HG03045 (cell line): ENCODE measurements at regions not wholly inside any gene's neighbourhood (a gene's known extent, or its start where the extent isn't known, plus 50 kb on each side); places are given as distances from the start of the nearest gene placed in this dataset.

Experiments used
- ATAC-seq: cut with Tn5 transposase; IDR thresholded peaks from one replicate; pipeline ENCODE4 v1.9.1; 2021; ENCODE audit warnings: mild to moderate bottlenecking, moderate library complexity; ENCODE audit not compliant: unreplicated experiment

GRCh38 chr15:61743345-61743909 is 316.8 kb downstream of the VPS13C start:
- ATAC-seq = no peak

DNA sequence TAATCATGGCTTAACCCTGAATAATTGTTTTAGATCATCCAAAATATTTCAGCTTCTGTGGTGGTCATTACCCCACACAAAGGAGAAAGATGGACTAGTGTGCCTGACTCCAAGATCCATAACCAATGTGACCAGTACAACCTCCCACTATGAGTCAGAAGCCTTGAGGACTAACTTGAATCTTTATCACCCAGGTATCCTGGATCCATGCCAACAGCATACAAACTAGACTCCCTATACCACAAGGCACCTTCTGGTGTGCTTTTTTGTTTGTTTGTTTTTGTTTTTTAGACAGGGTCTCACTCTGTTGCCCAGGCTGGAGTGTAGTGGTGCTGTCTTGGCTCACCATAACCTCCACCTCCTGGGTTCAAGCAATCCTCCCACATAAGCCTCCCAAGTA is 317.7 kb downstream of the VPS13C start:
- ATAC-seq = no peak

DNA sequence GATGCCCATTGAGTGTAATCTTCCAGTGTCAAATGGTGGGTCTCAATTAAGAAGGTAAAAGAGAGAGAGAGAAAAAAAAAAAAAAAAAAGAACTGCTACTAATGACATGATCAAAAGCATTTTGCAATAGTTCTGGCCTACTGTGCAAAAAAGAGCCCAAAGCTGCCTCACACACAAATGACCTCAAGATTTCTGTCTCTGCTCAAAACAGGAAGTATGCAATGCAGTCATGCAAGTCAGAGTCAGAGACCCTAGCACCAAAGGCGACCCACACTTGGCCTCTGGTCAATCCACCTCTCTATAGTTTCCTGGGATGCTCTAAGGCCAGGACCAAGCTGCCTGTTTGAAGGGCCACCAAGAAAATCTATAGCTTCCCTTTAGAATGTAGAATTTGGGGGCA is 323.5 kb downstream of the VPS13C start:
- no peak for ATAC-seq

DNA sequence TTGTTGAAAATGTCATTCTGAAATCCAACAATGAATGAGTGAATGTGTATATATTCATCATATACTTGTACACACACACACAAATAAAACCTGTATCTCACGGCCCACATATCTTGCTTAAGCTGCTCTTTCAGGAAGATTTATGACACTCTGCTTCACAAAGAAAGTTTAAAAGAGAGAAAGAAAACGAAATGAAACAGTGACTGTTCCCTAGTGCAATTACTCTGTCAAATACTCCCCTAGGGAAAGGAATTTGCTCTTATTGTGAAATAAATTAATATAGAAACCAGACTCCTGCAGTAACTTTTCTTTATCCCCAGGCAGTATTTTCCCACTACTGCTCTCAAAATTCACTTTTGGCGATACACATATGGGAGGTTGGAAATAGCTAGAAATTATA is 329.1 kb downstream of the VPS13C start:
- ATAC-seq = no peak

- no peak for ATAC-seq
Observed at GRCh38 chr15:61729646-61730045, 330.6 kb downstream of the VPS13C start.

DNA sequence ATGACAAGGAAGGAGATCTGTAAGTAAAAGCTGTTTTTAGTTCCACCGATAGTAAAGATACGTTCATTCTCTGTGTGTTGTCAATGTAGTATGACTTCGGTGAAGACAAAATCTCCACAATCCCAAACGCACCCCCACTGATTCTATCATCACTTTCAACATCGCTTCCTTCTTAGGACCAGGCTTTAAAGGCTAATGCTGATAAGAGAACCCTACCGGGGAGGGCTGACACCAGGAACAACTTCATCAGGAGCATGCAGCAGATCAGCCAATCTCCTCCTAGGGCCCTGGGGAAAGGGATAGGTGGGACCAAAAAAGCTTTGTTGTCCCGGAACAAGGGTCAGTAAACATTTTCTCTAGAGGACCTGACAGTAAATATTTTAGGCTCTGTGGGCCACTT is 334.1 kb downstream of the VPS13C start:
- ATAC-seq = no peak

DNA sequence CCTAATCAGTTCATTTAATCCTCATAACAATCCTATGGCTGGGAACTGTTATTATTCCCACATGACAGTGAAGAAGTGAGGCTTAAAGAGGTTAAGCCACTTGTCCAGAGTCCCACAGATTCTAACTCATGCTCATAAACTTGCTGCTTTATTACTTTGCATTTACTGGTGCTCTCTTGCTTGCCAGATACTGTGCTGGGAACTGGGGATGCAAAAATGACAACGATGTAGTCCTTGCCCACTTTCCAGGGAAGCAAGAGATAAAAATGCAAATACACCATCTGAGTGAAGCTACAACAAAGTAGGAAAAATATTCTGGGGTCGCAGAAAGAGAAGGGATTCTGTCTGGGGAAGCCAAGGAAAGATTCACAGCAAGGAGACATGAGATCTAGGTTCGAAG is 335.0 kb downstream of the VPS13C start:
- ATAC-seq = no peak

GRCh38 chr15:61724251-61724939 is 335.9 kb downstream of the VPS13C start:
- no peak for ATAC-seq

GRCh38 chr15:61721418-61721817 is 338.8 kb downstream of the VPS13C start:
- ATAC-seq = no peak

DNA sequence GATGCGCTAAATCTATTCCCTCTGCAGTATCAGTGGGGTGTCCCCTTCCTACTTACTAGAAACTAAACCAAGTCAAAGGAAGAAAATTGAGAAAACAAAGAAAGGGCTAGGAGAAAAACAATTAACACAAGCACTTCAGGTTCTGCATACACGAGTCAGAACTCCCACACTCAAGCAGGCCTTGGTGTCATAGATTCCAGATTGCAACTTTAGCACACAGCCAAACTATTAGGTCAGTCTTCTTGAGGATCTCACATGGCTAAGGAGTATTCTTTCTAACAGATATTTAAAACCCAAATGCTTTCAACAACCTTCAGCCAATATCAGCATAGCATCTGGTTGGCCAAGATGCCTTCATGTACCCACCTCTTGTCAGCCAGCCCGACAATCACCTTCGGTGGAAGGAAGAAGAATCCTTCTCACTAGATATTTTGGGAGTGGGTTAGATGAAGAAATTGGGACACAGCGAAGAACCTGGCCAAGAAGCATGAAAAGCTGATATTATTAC is 340.0 kb downstream of the VPS13C start:
- ATAC-seq = no peak

DNA sequence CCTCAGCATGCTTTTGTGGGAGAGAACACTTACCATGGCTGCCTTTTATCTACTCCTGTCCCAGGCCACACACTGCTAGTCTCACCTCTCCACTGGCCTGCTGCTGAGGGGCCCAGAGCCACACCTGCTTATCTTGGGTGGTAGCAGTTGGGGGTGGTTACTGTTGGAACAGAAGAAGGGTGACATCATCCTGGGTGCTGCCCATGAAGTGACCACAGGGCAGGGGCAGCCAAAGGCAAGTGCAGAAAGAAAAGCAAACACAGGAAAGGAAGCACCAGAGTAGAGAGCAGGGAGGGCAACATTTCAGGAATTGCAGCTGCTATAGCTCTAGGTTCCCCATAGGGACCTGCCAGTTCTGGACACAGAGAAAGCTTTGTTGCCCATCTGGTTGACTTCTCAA is 345.2 kb downstream of the VPS13C start:
- no peak for ATAC-seq

DNA sequence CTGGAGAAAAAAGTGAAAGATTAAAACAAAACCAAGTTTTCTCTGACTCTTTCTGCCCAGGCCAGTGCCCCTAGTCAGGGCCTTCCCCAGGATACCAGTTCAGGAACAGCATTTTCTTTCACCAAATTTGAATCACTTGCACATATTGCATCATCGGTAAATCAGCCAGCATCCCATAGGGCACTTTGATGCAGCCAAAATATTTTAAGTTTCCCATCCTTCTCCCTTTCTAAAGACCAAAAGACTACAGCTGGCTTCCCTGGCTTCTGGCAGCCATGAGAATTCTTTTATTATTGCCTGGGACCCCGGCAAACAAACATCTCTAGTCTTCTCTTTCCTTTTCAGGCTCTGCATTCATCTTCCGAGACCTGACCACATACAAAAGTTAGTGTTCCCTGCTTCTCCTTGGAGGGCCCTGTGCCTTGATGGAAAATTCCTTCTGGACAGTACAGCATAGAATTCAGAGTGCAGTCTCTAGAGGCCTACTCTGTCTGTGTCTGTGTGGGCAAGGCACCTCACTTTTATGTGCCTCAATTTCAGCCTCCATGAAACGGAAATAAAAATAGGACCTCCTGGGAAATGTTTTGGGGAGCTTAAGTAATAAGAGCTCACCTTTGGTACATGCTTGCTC is 348.0 kb downstream of the VPS13C start:
- no peak for ATAC-seq

GRCh38 chr15:61702224-61703020 is 357.8 kb downstream of the VPS13C start:
- ATAC-seq = no peak

DNA sequence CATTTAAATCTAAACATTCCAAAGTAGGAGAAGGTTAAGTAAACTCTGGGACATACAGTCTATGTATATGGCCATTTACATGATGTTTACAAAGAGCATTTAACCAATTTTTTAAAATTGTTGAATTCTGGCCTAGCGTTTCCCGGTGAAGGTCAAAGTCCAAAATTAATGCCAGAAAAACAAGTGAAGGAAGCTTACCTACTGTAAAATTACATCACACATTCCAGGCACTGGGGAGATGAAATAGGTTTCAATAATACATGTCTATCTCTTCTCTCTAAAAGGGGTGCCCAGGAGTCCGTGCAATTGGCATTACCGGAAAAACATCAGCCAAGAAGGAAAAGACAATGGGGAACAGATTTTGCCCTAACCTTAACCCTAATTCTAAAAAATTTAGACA is 358.8 kb downstream of the VPS13C start:
- no peak for ATAC-seq

DNA sequence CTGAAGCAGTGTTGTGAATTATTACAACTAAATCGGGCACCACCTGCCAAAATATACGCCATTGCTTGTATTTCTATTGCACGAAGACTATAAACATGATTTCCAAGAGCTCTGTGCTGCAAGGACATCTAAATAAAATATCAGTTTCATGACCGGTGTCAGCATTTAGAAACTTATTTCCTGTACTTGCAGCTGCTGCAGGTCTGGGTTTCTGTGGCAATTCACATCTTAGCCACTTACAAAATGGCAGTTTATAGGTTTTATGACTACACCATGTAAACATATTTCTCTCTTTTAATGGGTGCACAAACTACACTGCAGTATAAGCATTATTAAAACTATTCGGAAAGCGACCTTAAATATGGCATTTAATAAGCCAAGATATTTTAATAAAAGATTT is 359.4 kb downstream of the VPS13C start:
- no peak for ATAC-seq

DNA sequence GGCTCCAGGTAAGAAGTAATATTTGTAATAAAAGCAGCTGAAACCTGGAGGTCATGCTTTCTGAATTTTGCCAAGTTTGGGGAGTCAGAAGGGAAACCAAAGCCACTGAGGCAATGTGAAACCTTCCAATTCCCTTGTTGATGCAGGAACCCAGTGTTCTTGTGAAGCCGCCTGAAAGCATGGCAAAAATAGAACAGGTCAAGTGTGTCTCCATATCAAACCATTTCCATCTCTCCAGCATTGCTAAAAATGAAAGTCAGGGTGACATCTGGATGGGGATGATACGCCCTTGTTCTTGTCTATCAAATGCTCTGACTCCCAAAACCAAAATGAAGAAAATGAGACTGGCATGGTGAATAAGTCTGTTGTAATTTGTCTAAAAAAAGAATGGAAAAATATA is 362.5 kb downstream of the VPS13C start:
- ATAC-seq = no peak

DNA sequence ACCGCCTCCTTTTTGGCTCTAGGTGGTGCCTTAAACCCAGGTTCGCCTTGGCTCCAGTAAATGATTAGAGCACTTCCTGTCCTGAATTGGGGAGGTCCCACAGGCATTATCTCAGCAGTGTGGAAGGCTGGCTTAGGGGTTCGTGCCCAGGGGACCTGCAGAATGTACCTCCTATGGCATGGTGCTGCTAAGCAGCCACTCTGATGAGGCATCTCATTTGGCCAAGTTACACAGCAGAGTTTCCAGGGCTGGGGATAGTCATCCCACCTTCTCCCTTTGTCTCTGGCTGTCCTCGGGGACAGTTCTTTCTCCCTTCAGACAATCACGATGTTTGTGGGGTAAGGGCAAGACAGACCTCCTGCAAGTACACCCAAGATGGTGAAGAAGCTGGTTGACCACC is 371.2 kb downstream of the VPS13C start:
- ATAC-seq = no peak

- no peak for ATAC-seq
Observed at GRCh38 chr15:61687651-61688050, 372.6 kb downstream of the VPS13C start.

DNA sequence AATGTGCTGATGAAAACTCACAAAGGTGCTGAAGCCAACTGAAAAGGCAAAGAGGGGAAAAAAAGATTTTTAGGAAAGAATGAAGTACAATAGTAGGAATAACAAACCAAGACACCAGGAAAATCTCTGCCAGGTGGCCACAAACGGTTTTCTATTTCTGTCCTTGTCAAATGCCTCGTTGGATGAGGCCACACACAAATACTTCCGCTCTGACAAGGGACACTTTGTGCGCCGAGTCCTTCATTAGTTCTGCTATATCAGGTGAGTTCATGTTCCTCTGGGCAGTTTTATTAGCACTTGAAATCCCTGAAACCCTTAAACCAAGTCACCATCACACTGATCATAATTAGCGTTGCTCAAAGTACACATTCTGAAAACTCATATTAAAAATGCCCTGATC is 373.1 kb downstream of the VPS13C start:
- ATAC-seq = no peak

- no peak for ATAC-seq
Observed at GRCh38 chr15:61685971-61686370, 374.3 kb downstream of the VPS13C start.

GRCh38 chr15:61685534-61685933 is 374.7 kb downstream of the VPS13C start:
- ATAC-seq = no peak
